WTC11 (cell line): ENCODE measurements at regions not wholly inside any gene's neighbourhood (a gene's known extent, or its start where the extent isn't known, plus 50 kb on each side); places are given as distances from the start of the nearest gene placed in this dataset.

ENCODE experiments used
- ATAC-seq: fragments of 200-7000 bp; cut with Tn5 transposase; 2 replicates; pipeline ENCODE4 v1.10.0; 2021; ENCODE audit warnings: mild to moderate bottlenecking, moderate library complexity
- CTCF ChIA-PET: fragments of 300-600 bp; sonication (Branson Sonifier 250); formaldehyde crosslinking; loops from one replicate; lab custom pipeline; 2021; ENCODE audit warnings: antibody characterized with exemption; lab: Charles Lee
- POLR2A ChIA-PET: fragments of 350-600 bp; sonication (Branson Sonifier 250); formaldehyde crosslinking; loops from one replicate; lab custom pipeline; 2021; ENCODE audit warnings: antibody characterized with exemption; lab: Charles Lee
- DNase-seq: peaks from one replicate; pipeline ENCODE4 v3.0.0; 2021; ENCODE audit warnings: low spot score
- H3K27ac Mint-ChIP-seq: 2 replicates; pipeline ENCODE4 v1.8.0; 2021; ENCODE audit warnings: mixed read lengths
- H3K27me3 Mint-ChIP-seq: 2 replicates; pipeline ENCODE4 v1.8.0; 2021; ENCODE audit warnings: low read depth, mild to moderate bottlenecking, moderate library complexity, mixed read lengths
- H3K36me3 Mint-ChIP-seq: 2 replicates; pipeline ENCODE4 v1.8.0; 2021; ENCODE audit warnings: mixed read lengths
- H3K4me1 Mint-ChIP-seq: 2 replicates; pipeline ENCODE4 v1.8.0; 2022; ENCODE audit warnings: mixed read lengths
- H3K4me3 Mint-ChIP-seq: 2 replicates; pipeline ENCODE4 v1.8.0; 2021; ENCODE audit warnings: mild to moderate bottlenecking, moderate library complexity, mixed read lengths
- H3K9me3 Mint-ChIP-seq: 2 replicates; pipeline ENCODE4 v1.8.0; 2021; ENCODE audit warnings: mixed read lengths
- ATF1 ChIP-seq: sonication (generic); formaldehyde crosslinking; IDR thresholded peaks from 2 replicates; pipeline ENCODE4 v1.8.1; 2023; ENCODE audit warnings: mild to moderate bottlenecking, moderate library complexity, missing genetic modification reagents
- CREB1 ChIP-seq: sonication (generic); formaldehyde crosslinking; IDR thresholded peaks from 2 replicates; pipeline ENCODE4 v1.8.0; 2023; ENCODE audit warnings: mild to moderate bottlenecking, missing genetic modification reagents
- CTCF ChIP-seq: fragments of 200-600 bp; IDR thresholded peaks from 2 replicates; pipeline ENCODE4 v1.8.0; 2022; ENCODE audit warnings: antibody characterized with exemption
- EMX1 ChIP-seq: fragments of 250-450 bp; sonication (Bioruptor Pico); IDR thresholded peaks from 2 replicates; pipeline ENCODE4 v1.8.0; 2021; ENCODE audit warnings: mild to moderate bottlenecking
- ESRRA ChIP-seq: sonication (generic); formaldehyde crosslinking; IDR thresholded peaks from 2 replicates; pipeline ENCODE4 v1.8.1; 2022; ENCODE audit warnings: mild to moderate bottlenecking, missing genetic modification reagents, borderline replicate concordance
- ETV6 ChIP-seq: sonication (generic); formaldehyde crosslinking; IDR thresholded peaks from 2 replicates; pipeline ENCODE4 v1.8.1; 2022; ENCODE audit warnings: mild to moderate bottlenecking, missing genetic modification reagents
- FOXK1 ChIP-seq: sonication (generic); formaldehyde crosslinking; IDR thresholded peaks from 2 replicates; pipeline ENCODE4 v1.8.0; 2022; ENCODE audit warnings: mild to moderate bottlenecking, moderate library complexity, missing genetic modification reagents
- GTF2I ChIP-seq: fragments of 250-450 bp; sonication (Bioruptor Pico); conservative IDR thresholded peaks from 2 replicates; pipeline ENCODE4 v1.4.0; 2021; ENCODE audit warnings: mild to moderate bottlenecking
- PRRX2 ChIP-seq: fragments of 250-450 bp; sonication (Bioruptor Pico); IDR thresholded peaks from 2 replicates; pipeline ENCODE4 v1.8.0; 2021; ENCODE audit warnings: mild to moderate bottlenecking
- TEAD4 ChIP-seq: sonication (generic); formaldehyde crosslinking; IDR thresholded peaks from 2 replicates; pipeline ENCODE4 v1.8.0; 2022; ENCODE audit warnings: mild to moderate bottlenecking, missing genetic modification reagents
- ZMAT4 ChIP-seq: fragments of 250-450 bp; sonication (Bioruptor Pico); IDR thresholded peaks from 2 replicates; pipeline ENCODE4 v1.9.0; 2021; ENCODE audit warnings: mild to moderate bottlenecking
- ZNF219 ChIP-seq: sonication (generic); formaldehyde crosslinking; IDR thresholded peaks from 2 replicates; pipeline ENCODE4 v1.8.0; 2023; ENCODE audit warnings: missing genetic modification reagents, mild to moderate bottlenecking, borderline replicate concordance
- ZNF317 ChIP-seq: sonication (generic); formaldehyde crosslinking; IDR thresholded peaks from 2 replicates; pipeline ENCODE4 v1.8.1; 2023; ENCODE audit warnings: low read depth, mild to moderate bottlenecking, moderate library complexity, missing genetic modification reagents, borderline replicate concordance
- ZNF416 ChIP-seq: fragments of 250-450 bp; sonication (Bioruptor Pico); IDR thresholded peaks from 2 replicates; pipeline ENCODE4 v1.9.0; 2021; ENCODE audit warnings: mild to moderate bottlenecking, inconsistent platforms
- TF ChIP-seq, protein P1 (sequence below): fragments of 250-450 bp; sonication (Bioruptor Pico); IDR thresholded peaks from 2 replicates; pipeline ENCODE4 v1.9.0; 2021; ENCODE audit warnings: mild to moderate bottlenecking, borderline replicate concordance
- TF ChIP-seq, protein P2 (sequence below): sonication (generic); formaldehyde crosslinking; IDR thresholded peaks from 2 replicates; pipeline ENCODE4 v1.8.0; 2023; ENCODE audit warnings: mild to moderate bottlenecking, missing genetic modification reagents
- TF ChIP-seq, protein P3 (sequence below): sonication (generic); formaldehyde crosslinking; conservative IDR thresholded peaks from 2 replicates; pipeline ENCODE4 v1.8.1; 2023; ENCODE audit warnings: mild to moderate bottlenecking, low read depth, missing genetic modification reagents, moderate library complexity
- TF ChIP-seq, protein P4 (sequence below): sonication (generic); formaldehyde crosslinking; IDR thresholded peaks from 2 replicates; pipeline ENCODE4 v1.8.1; 2023; ENCODE audit warnings: mild to moderate bottlenecking, missing genetic modification reagents
- TF ChIP-seq, protein P5 (sequence below): sonication (generic); formaldehyde crosslinking; IDR thresholded peaks from 2 replicates; pipeline ENCODE4 v1.8.1; 2022; ENCODE audit warnings: low read depth, missing genetic modification reagents, borderline replicate concordance

GRCh38 chr6:156273065-156273711 lies 504.0 kb upstream of the ARID1B start:
- POLR2A ChIA-PET: interaction anchor here (0.6 kb wide), 1 partner anchor 241 kb away, joined by 9 read pairs; no protein-coding TSS in a partner anchor
- CTCF ChIA-PET: no interaction called here
- no peak for DNase-seq
- H3K4me1 Mint-ChIP-seq: peaks cover 19% of the 10 kb centered on the region
- no peaks in the 10 kb centered on the region for H3K27me3 Mint-ChIP-seq
- peaks cover 21% of the 10 kb centered on the region for H3K36me3 Mint-ChIP-seq
- H3K27ac Mint-ChIP-seq: no peak overlapping the region
- TF ChIP-seq ESRRA (CRISPR knock-in tag): no peak
- TF ChIP-seq PRRX2 (CRISPR knock-in tag): no peak
- TF ChIP-seq, protein P1, sequence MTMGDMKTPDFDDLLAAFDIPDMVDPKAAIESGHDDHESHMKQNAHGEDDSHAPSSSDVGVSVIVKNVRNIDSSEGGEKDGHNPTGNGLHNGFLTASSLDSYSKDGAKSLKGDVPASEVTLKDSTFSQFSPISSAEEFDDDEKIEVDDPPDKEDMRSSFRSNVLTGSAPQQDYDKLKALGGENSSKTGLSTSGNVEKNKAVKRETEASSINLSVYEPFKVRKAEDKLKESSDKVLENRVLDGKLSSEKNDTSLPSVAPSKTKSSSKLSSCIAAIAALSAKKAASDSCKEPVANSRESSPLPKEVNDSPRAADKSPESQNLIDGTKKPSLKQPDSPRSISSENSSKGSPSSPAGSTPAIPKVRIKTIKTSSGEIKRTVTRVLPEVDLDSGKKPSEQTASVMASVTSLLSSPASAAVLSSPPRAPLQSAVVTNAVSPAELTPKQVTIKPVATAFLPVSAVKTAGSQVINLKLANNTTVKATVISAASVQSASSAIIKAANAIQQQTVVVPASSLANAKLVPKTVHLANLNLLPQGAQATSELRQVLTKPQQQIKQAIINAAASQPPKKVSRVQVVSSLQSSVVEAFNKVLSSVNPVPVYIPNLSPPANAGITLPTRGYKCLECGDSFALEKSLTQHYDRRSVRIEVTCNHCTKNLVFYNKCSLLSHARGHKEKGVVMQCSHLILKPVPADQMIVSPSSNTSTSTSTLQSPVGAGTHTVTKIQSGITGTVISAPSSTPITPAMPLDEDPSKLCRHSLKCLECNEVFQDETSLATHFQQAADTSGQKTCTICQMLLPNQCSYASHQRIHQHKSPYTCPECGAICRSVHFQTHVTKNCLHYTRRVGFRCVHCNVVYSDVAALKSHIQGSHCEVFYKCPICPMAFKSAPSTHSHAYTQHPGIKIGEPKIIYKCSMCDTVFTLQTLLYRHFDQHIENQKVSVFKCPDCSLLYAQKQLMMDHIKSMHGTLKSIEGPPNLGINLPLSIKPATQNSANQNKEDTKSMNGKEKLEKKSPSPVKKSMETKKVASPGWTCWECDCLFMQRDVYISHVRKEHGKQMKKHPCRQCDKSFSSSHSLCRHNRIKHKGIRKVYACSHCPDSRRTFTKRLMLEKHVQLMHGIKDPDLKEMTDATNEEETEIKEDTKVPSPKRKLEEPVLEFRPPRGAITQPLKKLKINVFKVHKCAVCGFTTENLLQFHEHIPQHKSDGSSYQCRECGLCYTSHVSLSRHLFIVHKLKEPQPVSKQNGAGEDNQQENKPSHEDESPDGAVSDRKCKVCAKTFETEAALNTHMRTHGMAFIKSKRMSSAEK (CRISPR knock-in tag): no peak
- no peak for TF ChIP-seq TEAD4 (CRISPR knock-in tag)
- TF ChIP-seq ZMAT4 (CRISPR knock-in tag): no peak
- TF ChIP-seq CTCF: no peak
- TF ChIP-seq, protein P2, sequence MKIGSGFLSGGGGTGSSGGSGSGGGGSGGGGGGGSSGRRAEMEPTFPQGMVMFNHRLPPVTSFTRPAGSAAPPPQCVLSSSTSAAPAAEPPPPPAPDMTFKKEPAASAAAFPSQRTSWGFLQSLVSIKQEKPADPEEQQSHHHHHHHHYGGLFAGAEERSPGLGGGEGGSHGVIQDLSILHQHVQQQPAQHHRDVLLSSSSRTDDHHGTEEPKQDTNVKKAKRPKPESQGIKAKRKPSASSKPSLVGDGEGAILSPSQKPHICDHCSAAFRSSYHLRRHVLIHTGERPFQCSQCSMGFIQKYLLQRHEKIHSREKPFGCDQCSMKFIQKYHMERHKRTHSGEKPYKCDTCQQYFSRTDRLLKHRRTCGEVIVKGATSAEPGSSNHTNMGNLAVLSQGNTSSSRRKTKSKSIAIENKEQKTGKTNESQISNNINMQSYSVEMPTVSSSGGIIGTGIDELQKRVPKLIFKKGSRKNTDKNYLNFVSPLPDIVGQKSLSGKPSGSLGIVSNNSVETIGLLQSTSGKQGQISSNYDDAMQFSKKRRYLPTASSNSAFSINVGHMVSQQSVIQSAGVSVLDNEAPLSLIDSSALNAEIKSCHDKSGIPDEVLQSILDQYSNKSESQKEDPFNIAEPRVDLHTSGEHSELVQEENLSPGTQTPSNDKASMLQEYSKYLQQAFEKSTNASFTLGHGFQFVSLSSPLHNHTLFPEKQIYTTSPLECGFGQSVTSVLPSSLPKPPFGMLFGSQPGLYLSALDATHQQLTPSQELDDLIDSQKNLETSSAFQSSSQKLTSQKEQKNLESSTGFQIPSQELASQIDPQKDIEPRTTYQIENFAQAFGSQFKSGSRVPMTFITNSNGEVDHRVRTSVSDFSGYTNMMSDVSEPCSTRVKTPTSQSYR (CRISPR knock-in tag): no peak
- TF ChIP-seq ZNF416: no peak
- no peak for TF ChIP-seq GTF2I (CRISPR knock-in tag)
- TF ChIP-seq CREB1 (CRISPR knock-in tag): no peak
- TF ChIP-seq ATF1: no peak
- TF ChIP-seq, all 79 proteins: peak for 0
- no peak overlapping the region for H3K4me3 Mint-ChIP-seq
- peaks cover 36% of the 10 kb centered on the region for H3K9me3 Mint-ChIP-seq
- ATAC-seq: no peak

DNA sequence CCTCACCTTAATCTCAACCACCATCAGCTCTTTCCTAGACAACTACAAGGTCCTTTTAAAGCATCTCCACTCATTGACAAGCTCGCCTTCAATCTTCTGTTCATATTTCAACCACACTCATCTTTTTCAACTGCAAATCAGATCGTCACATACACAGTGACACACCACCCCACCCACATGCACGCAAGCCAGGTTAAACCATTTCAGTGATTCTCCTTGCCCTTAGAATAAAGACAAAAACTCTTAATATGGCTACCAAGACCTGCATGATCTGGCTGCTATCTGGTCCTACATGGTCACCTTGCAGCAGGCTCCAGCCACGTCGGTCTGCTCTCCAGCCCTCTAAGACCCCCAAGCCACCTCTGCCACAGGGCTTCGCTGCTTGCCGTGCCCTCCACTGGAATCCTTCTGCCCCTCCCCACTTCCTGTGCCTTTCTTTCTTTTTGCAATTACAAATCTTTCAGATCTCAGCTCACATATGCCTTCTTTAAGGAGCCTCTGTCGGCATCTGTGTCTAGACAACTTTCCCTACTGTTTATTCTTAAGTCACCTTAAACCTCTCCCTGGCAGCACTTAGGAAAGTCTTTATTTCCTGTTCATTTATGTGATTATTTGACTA lies 507.3 kb upstream of the ARID1B start:
- ATAC-seq (no peak), DNase-seq (no peak)
- H3K27ac Mint-ChIP-seq: no peak overlapping the region
- no peak overlapping the region for H3K4me3 Mint-ChIP-seq
- no peaks in the 10 kb centered on the region for H3K27me3 Mint-ChIP-seq
- ChIA-PET POLR2A (no interaction called here), CTCF (no interaction called here)
- H3K36me3 Mint-ChIP-seq: peaks cover 10% of the 10 kb centered on the region
- peaks cover 19% of the 10 kb centered on the region for H3K4me1 Mint-ChIP-seq
- H3K9me3 Mint-ChIP-seq: peaks cover 26% of the 10 kb centered on the region
- TF ChIP-seq ETV6 (CRISPR knock-in tag) (no peak), FOXK1 (CRISPR knock-in tag) (no peak), ZNF219 (CRISPR knock-in tag) (no peak), CREB1 (CRISPR knock-in tag) (no peak), EMX1 (CRISPR knock-in tag) (no peak), ZNF317 (no peak)
- TF ChIP-seq, protein P3, sequence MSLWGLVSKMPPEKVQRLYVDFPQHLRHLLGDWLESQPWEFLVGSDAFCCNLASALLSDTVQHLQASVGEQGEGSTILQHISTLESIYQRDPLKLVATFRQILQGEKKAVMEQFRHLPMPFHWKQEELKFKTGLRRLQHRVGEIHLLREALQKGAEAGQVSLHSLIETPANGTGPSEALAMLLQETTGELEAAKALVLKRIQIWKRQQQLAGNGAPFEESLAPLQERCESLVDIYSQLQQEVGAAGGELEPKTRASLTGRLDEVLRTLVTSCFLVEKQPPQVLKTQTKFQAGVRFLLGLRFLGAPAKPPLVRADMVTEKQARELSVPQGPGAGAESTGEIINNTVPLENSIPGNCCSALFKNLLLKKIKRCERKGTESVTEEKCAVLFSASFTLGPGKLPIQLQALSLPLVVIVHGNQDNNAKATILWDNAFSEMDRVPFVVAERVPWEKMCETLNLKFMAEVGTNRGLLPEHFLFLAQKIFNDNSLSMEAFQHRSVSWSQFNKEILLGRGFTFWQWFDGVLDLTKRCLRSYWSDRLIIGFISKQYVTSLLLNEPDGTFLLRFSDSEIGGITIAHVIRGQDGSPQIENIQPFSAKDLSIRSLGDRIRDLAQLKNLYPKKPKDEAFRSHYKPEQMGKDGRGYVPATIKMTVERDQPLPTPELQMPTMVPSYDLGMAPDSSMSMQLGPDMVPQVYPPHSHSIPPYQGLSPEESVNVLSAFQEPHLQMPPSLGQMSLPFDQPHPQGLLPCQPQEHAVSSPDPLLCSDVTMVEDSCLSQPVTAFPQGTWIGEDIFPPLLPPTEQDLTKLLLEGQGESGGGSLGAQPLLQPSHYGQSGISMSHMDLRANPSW (CRISPR knock-in tag): no peak
- TF ChIP-seq, protein P4, sequence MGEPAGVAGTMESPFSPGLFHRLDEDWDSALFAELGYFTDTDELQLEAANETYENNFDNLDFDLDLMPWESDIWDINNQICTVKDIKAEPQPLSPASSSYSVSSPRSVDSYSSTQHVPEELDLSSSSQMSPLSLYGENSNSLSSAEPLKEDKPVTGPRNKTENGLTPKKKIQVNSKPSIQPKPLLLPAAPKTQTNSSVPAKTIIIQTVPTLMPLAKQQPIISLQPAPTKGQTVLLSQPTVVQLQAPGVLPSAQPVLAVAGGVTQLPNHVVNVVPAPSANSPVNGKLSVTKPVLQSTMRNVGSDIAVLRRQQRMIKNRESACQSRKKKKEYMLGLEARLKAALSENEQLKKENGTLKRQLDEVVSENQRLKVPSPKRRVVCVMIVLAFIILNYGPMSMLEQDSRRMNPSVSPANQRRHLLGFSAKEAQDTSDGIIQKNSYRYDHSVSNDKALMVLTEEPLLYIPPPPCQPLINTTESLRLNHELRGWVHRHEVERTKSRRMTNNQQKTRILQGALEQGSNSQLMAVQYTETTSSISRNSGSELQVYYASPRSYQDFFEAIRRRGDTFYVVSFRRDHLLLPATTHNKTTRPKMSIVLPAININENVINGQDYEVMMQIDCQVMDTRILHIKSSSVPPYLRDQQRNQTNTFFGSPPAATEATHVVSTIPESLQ (CRISPR knock-in tag): no peak
- TF ChIP-seq, protein P5, sequence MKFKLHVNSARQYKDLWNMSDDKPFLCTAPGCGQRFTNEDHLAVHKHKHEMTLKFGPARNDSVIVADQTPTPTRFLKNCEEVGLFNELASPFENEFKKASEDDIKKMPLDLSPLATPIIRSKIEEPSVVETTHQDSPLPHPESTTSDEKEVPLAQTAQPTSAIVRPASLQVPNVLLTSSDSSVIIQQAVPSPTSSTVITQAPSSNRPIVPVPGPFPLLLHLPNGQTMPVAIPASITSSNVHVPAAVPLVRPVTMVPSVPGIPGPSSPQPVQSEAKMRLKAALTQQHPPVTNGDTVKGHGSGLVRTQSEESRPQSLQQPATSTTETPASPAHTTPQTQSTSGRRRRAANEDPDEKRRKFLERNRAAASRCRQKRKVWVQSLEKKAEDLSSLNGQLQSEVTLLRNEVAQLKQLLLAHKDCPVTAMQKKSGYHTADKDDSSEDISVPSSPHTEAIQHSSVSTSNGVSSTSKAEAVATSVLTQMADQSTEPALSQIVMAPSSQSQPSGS (CRISPR knock-in tag): no peak
